GM23338 (cell line): ENCODE measurements at regions not wholly inside any gene's neighbourhood (a gene's known extent, or its start where the extent isn't known, plus 50 kb on each side); places are given as distances from the start of the nearest gene placed in this dataset.

Experiments used
- ATAC-seq: fragments of 200-7000 bp; cut with Tn5 transposase; 3 replicates; pipeline ENCODE4 v1.9.1; 2020
- DNase-seq: peaks from one replicate; pipeline ENCODE4 v3.0.0-alpha.2; 2015; ENCODE audit warnings: low spot score
- H2AFZ ChIP-seq: fragments of 200-600 bp; sonication (generic); 2 replicates; pipeline ENCODE4 v1.8.0; 2016; ENCODE audit warnings: antibody characterized with exemption, mild to moderate bottlenecking, moderate library complexity
- H3F3A ChIP-seq: fragments of 200-600 bp; sonication (generic); replicated peaks from 2 replicates; pipeline ENCODE4 v1.8.0; 2017; ENCODE audit warnings: antibody characterized with exemption, mixed run types, low read depth
- H3K27ac ChIP-seq: fragments of 200-600 bp; sonication (generic); 2 replicates; pipeline ENCODE4 v1.6.1; 2016; ENCODE audit warnings: low read depth
- H3K27me3 ChIP-seq: fragments of 200-600 bp; sonication (generic); 2 replicates; pipeline ENCODE4 v1.8.0; 2016; ENCODE audit warnings: mild to moderate bottlenecking, mixed run types, moderate library complexity; ENCODE audit not compliant: insufficient read depth
- H3K36me3 ChIP-seq: fragments of 200-600 bp; sonication (generic); 2 replicates; pipeline ENCODE4 v1.8.0; 2016; ENCODE audit warnings: mild to moderate bottlenecking; ENCODE audit not compliant: insufficient read depth
- H3K4me1 ChIP-seq: fragments of 200-600 bp; sonication (generic); 2 replicates; pipeline ENCODE4 v1.8.0; 2016; ENCODE audit warnings: mild to moderate bottlenecking, moderate library complexity; ENCODE audit not compliant: insufficient read depth
- H3K4me2 ChIP-seq: fragments of 200-600 bp; sonication (generic); 2 replicates; pipeline ENCODE4 v1.7.1; 2017; ENCODE audit warnings: mixed run types
- H3K4me3 ChIP-seq: fragments of 200-600 bp; sonication (generic); 2 replicates; pipeline ENCODE4 v1.6.1; 2016; ENCODE audit warnings: mixed run types
- H3K79me2 ChIP-seq: fragments of 200-600 bp; sonication (generic); replicated peaks from 2 replicates; pipeline ENCODE4 v1.8.0; 2017; ENCODE audit warnings: mild to moderate bottlenecking; ENCODE audit not compliant: insufficient read depth
- H3K9me2 ChIP-seq: fragments of 200-600 bp; sonication (generic); 2 replicates; pipeline ENCODE4 v1.8.0; 2017; ENCODE audit not compliant: insufficient read depth
- H4K20me1 ChIP-seq: fragments of 200-600 bp; sonication (generic); replicated peaks from 2 replicates; pipeline ENCODE4 v1.8.0; 2017; ENCODE audit warnings: mild to moderate bottlenecking; ENCODE audit not compliant: insufficient read depth
- H3K27ac Mint-ChIP-seq: 2 replicates; pipeline ENCODE4 v1.8.0; 2020; ENCODE audit warnings: inconsistent platforms, mild to moderate bottlenecking, moderate library complexity, mixed read lengths
- H3K27me3 Mint-ChIP-seq: 3 replicates; pipeline ENCODE4 v1.8.0; 2022; ENCODE audit warnings: low read depth, mild to moderate bottlenecking, moderate library complexity, mixed read lengths, inconsistent platforms; ENCODE audit not compliant: insufficient read depth, poor library complexity
- H3K36me3 Mint-ChIP-seq: 3 replicates; pipeline ENCODE4 v1.8.0; 2021; ENCODE audit warnings: low read depth, mild to moderate bottlenecking, inconsistent platforms, moderate library complexity, mixed read lengths
- H3K4me1 Mint-ChIP-seq: 3 replicates; pipeline ENCODE4 v1.8.0; 2020; ENCODE audit warnings: mild to moderate bottlenecking, inconsistent platforms, mixed read lengths
- H3K4me3 Mint-ChIP-seq: 3 replicates; pipeline ENCODE4 v1.8.0; 2021; ENCODE audit warnings: moderate library complexity, mild to moderate bottlenecking, inconsistent platforms, mixed read lengths
- H3K9me3 Mint-ChIP-seq: 3 replicates; pipeline ENCODE4 v1.8.0; 2020; ENCODE audit warnings: moderate library complexity, mild to moderate bottlenecking, inconsistent platforms, mixed read lengths
- CREB1 ChIP-seq: fragments of 250-450 bp; sonication (Bioruptor Pico); IDR thresholded peaks from 2 replicates; pipeline ENCODE4 v1.5.0; 2020; ENCODE audit warnings: low read depth, mild to moderate bottlenecking, moderate library complexity
- CTCF ChIP-seq, 2 experiments: fragments of 200-600 bp in 1 of 2; sonication (generic) in 1 of 2; conservative IDR thresholded peaks; 2 replicates each; pipeline versions ENCODE4 v1.5.1 to v1.6.1; 2016 to 2017; ENCODE audit warnings: antibody characterized with exemption in 2 of 2, low read depth in 2 of 2, mild to moderate bottlenecking in 2 of 2, moderate library complexity in 1 of 2
- NANOG ChIP-seq: IDR thresholded peaks from 2 replicates; pipeline ENCODE4 v1.6.1; 2016; ENCODE audit warnings: antibody characterized with exemption, borderline replicate concordance
- POLR2AphosphoS5 ChIP-seq: IDR thresholded peaks from 2 replicates; pipeline ENCODE4 v1.6.1; 2016; ENCODE audit warnings: antibody characterized with exemption, low read depth
- ZNF331 ChIP-seq: fragments of 250-450 bp; sonication (Bioruptor Pico); IDR thresholded peaks from 2 replicates; pipeline ENCODE4 v1.5.0; 2020; ENCODE audit warnings: low read depth, mild to moderate bottlenecking, moderate library complexity
- ZNF462 ChIP-seq: fragments of 250-450 bp; sonication (Bioruptor Pico); IDR thresholded peaks from 2 replicates; pipeline ENCODE4 v1.5.0; 2020; ENCODE audit warnings: mild to moderate bottlenecking, moderate library complexity

- Histone ChIP-seq H3K4me3 (no peak overlapping the region), H4K20me1 (no peaks in the 10 kb centered on the region), H3K27ac (no peak overlapping the region), H3K36me3 (no peaks in the 10 kb centered on the region), H3K9me2 (no peaks in the 10 kb centered on the region), H3K79me2 (no peaks in the 10 kb centered on the region), H3K4me2 (no peak overlapping the region), H3K27me3 (no peaks in the 10 kb centered on the region), H3F3A (no peaks in the 10 kb centered on the region), H3K4me1 (no peaks in the 10 kb centered on the region), H2AFZ (peak overlapping the region; percentile 90)
- Mint-ChIP-seq H3K9me3 (no peaks in the 10 kb centered on the region), H3K27me3 (no peaks in the 10 kb centered on the region), H3K4me1 (peaks cover 4% of the 10 kb centered on the region; the same call in 1 of the 3 replicates), H3K4me3 (no peak overlapping the region), H3K27ac (no peak overlapping the region), H3K36me3 (no peaks in the 10 kb centered on the region)
- peak; percentile 43 for DNase-seq
- peak; percentile 73 for ATAC-seq
- TF ChIP-seq NANOG (no peak), CREB1 (CRISPR knock-in tag) (no peak), ZNF462 (CRISPR knock-in tag) (no peak), CTCF (conservative IDR thresholded peaks at IDR 0.05; ENCODE audit: low read depth in 2 of 2) (no peak), POLR2AphosphoS5 (no peak), ZNF331 (CRISPR knock-in tag) (no peak)
Observed at GRCh38 chr4:112036886-112037285, 108.4 kb upstream of the FAM241A start.
